Transverse colon (tissue), 4 donors: ENCODE measurements at regions not wholly inside any gene's neighbourhood (a gene's known extent, or its start where the extent isn't known, plus 50 kb on each side); places are given as distances from the start of the nearest gene placed in this dataset.

Source experiments
- EP300 ChIP-seq: sonication (generic); formaldehyde crosslinking; IDR thresholded peaks from one replicate; pipeline ENCODE4 v1.6.1; 2017; ENCODE audit warnings: antibody characterized with exemption, low read depth
- POLR2A ChIP-seq: fragments of 450-650 bp; IDR thresholded peaks from one replicate; pipeline ENCODE4 v1.6.1; 2016; ENCODE audit warnings: antibody characterized with exemption, mild to moderate bottlenecking, moderate library complexity
- POLR2AphosphoS5 ChIP-seq, 3 donors: sonication (generic); formaldehyde crosslinking; IDR thresholded peaks; one replicate each; pipeline ENCODE4 v1.6.1; 2016; ENCODE audit warnings: antibody characterized with exemption in 3 of 3
- TF ChIP-seq, protein P1 (sequence below), 5 experiments: fragments of 200-600 bp in 3 of 5; fragments of 450-650 bp in 2 of 5; sonication (generic) in 3 of 5; IDR thresholded peaks; 1 replicate in 2 of 5; 2 replicates in 3 of 5; pipeline ENCODE4 v1.5.1; 2016 to 2017; ENCODE audit warnings: antibody characterized with exemption in 5 of 5, inconsistent platforms in 3 of 5, mild to moderate bottlenecking in 2 of 5, moderate library complexity in 1 of 5

- TF ChIP-seq POLR2A (no peak), EP300 (no peak), POLR2AphosphoS5 (IDR thresholded peaks at IDR 0.05) (no peak)
- TF ChIP-seq, protein P1, sequence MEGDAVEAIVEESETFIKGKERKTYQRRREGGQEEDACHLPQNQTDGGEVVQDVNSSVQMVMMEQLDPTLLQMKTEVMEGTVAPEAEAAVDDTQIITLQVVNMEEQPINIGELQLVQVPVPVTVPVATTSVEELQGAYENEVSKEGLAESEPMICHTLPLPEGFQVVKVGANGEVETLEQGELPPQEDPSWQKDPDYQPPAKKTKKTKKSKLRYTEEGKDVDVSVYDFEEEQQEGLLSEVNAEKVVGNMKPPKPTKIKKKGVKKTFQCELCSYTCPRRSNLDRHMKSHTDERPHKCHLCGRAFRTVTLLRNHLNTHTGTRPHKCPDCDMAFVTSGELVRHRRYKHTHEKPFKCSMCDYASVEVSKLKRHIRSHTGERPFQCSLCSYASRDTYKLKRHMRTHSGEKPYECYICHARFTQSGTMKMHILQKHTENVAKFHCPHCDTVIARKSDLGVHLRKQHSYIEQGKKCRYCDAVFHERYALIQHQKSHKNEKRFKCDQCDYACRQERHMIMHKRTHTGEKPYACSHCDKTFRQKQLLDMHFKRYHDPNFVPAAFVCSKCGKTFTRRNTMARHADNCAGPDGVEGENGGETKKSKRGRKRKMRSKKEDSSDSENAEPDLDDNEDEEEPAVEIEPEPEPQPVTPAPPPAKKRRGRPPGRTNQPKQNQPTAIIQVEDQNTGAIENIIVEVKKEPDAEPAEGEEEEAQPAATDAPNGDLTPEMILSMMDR (IDR thresholded peaks at IDR 0.05): no peak
Measured at GRCh38 chr18:51540562-51540961, 343.1 kb upstream of the MEX3C start.
